SK-N-SH treated with all-trans-retinoic acid at 6 μM for 48 hours (cell line): ENCODE measurements at regions not wholly inside any gene's neighbourhood (a gene's known extent, or its start where the extent isn't known, plus 50 kb on each side); places are given as distances from the start of the nearest gene placed in this dataset.

ENCODE experiments used
- ATAC-seq: fragments of 200-7000 bp; cut with Tn5 transposase; 3 replicates; pipeline ENCODE4 v1.9.1; 2020; ENCODE audit warnings: mild to moderate bottlenecking, moderate library complexity
- ARNTL ChIP-seq: fragments of 450-650 bp; formaldehyde crosslinking; IDR thresholded peaks from 2 replicates; pipeline ENCODE4 v1.5.0; 2020; ENCODE audit warnings: low read depth, mild to moderate bottlenecking, moderate library complexity, borderline replicate concordance
- BACH2 ChIP-seq: fragments of 250-450 bp; sonication (Bioruptor Pico); IDR thresholded peaks from 2 replicates; pipeline ENCODE4 v1.9.0; 2021; ENCODE audit warnings: mild to moderate bottlenecking, borderline replicate concordance
- CREB5 ChIP-seq: fragments of 250-450 bp; sonication (Bioruptor Pico); IDR thresholded peaks from 2 replicates; pipeline ENCODE4 v1.5.1; 2020; ENCODE audit warnings: low read depth, mild to moderate bottlenecking, moderate library complexity
- CSDC2 ChIP-seq: fragments of 250-450 bp; sonication (Bioruptor Pico); IDR thresholded peaks from 2 replicates; pipeline ENCODE4 v1.5.0; 2020; ENCODE audit warnings: mild to moderate bottlenecking, moderate library complexity
- CSRNP3 ChIP-seq: fragments of 250-450 bp; sonication (Bioruptor Pico); IDR thresholded peaks from 2 replicates; pipeline ENCODE4 v1.5.1; 2021; ENCODE audit warnings: mild to moderate bottlenecking, moderate library complexity
- ESRRG ChIP-seq: fragments of 250-450 bp; sonication (Bioruptor Pico); IDR thresholded peaks from 2 replicates; pipeline ENCODE4 v1.6.1; 2021; ENCODE audit warnings: mild to moderate bottlenecking
- GLIS3 ChIP-seq: fragments of 250-450 bp; sonication (Bioruptor Pico); IDR thresholded peaks from 2 replicates; pipeline ENCODE4 v1.5.0; 2020; ENCODE audit warnings: mild to moderate bottlenecking, moderate library complexity
- OSR1 ChIP-seq: fragments of 250-450 bp; sonication (Bioruptor Pico); IDR thresholded peaks from 2 replicates; pipeline ENCODE4 v1.8.0; 2022; ENCODE audit warnings: moderate library complexity, mild to moderate bottlenecking, inconsistent platforms
- PATZ1 ChIP-seq: fragments of 250-450 bp; sonication (Bioruptor Pico); IDR thresholded peaks from 2 replicates; pipeline ENCODE4 v1.8.0; 2020; ENCODE audit warnings: mild to moderate bottlenecking, moderate library complexity, borderline replicate concordance
- POU6F1 ChIP-seq: fragments of 250-450 bp; sonication (Bioruptor Pico); IDR thresholded peaks from 2 replicates; pipeline ENCODE4 v1.8.0; 2021; ENCODE audit warnings: low read depth, mild to moderate bottlenecking, moderate library complexity, borderline replicate concordance
- RARB ChIP-seq: fragments of 250-450 bp; sonication (Bioruptor Pico); IDR thresholded peaks from 2 replicates; pipeline ENCODE4 v1.8.0; 2021; ENCODE audit warnings: mild to moderate bottlenecking, moderate library complexity
- SNAI2 ChIP-seq: fragments of 250-450 bp; sonication (Bioruptor Pico); IDR thresholded peaks from 2 replicates; pipeline ENCODE4 v1.5.0; 2020; ENCODE audit warnings: mild to moderate bottlenecking, moderate library complexity
- TCF4 ChIP-seq: fragments of 250-450 bp; sonication (Bioruptor Pico); IDR thresholded peaks from 2 replicates; pipeline ENCODE4 v1.8.0; 2021; ENCODE audit warnings: mild to moderate bottlenecking, moderate library complexity, borderline replicate concordance
- TOX ChIP-seq: fragments of 250-450 bp; sonication (Bioruptor Pico); IDR thresholded peaks from 2 replicates; pipeline ENCODE4 v1.8.0; 2021; ENCODE audit warnings: mild to moderate bottlenecking, moderate library complexity, borderline replicate concordance
- TSHZ2 ChIP-seq: fragments of 250-450 bp; sonication (Bioruptor Pico); IDR thresholded peaks from 2 replicates; pipeline ENCODE4 v1.5.0; 2020; ENCODE audit warnings: mild to moderate bottlenecking, moderate library complexity
- ZC3H10 ChIP-seq: fragments of 250-450 bp; sonication (Bioruptor Pico); IDR thresholded peaks from 2 replicates; pipeline ENCODE4 v1.5.1; 2021; ENCODE audit warnings: mild to moderate bottlenecking, moderate library complexity
- ZFP3 ChIP-seq: fragments of 250-450 bp; sonication (Bioruptor Pico); IDR thresholded peaks from 2 replicates; pipeline ENCODE4 v1.5.0; 2020; ENCODE audit warnings: mild to moderate bottlenecking, moderate library complexity
- ZNF565 ChIP-seq: fragments of 450-650 bp; formaldehyde crosslinking; conservative IDR thresholded peaks from 2 replicates; pipeline ENCODE4 v1.5.0; 2020; ENCODE audit warnings: low read depth, mild to moderate bottlenecking, moderate library complexity
- ZNF70 ChIP-seq: fragments of 450-650 bp; formaldehyde crosslinking; IDR thresholded peaks from 2 replicates; pipeline ENCODE4 v1.5.0; 2020; ENCODE audit warnings: mild to moderate bottlenecking, moderate library complexity
- ZNF8 ChIP-seq: fragments of 450-650 bp; formaldehyde crosslinking; IDR thresholded peaks from 2 replicates; pipeline ENCODE4 v1.5.0; 2020; ENCODE audit warnings: mild to moderate bottlenecking, moderate library complexity

- no peak for TF ChIP-seq ZNF8 (CRISPR knock-in tag)
- TF ChIP-seq, all 23 proteins: peak for 0
- no peak for ATAC-seq
Measured at GRCh38 chr20:22373164-22373895, 211.0 kb downstream of the FOXA2 start.

- TF ChIP-seq CSRNP3 (CRISPR knock-in tag) (no peak), BACH2 (CRISPR knock-in tag) (no peak), ZNF565 (CRISPR knock-in tag) (no peak), OSR1 (CRISPR knock-in tag) (no peak), GLIS3 (CRISPR knock-in tag) (no peak), ESRRG (no peak), ZFP3 (CRISPR knock-in tag) (no peak), ZC3H10 (CRISPR knock-in tag) (no peak), CREB5 (CRISPR knock-in tag) (no peak), POU6F1 (CRISPR knock-in tag) (no peak), TCF4 (CRISPR knock-in tag) (no peak), ZNF8 (CRISPR knock-in tag) (no peak), RARB (CRISPR knock-in tag) (no peak), TOX (CRISPR knock-in tag) (no peak), CSDC2 (CRISPR knock-in tag) (no peak), TSHZ2 (CRISPR knock-in tag) (no peak), ARNTL (CRISPR knock-in tag) (no peak)
- ATAC-seq, result no peak
Measured at GRCh38 chr20:22371843-22372242, 212.5 kb downstream of the FOXA2 start.

- no peak for ATAC-seq
- TF ChIP-seq CREB5 (CRISPR knock-in tag) (no peak), ZNF8 (CRISPR knock-in tag) (no peak), CSDC2 (CRISPR knock-in tag) (no peak), ZNF565 (CRISPR knock-in tag) (no peak), ZNF70 (CRISPR knock-in tag) (no peak), SNAI2 (CRISPR knock-in tag) (no peak), PATZ1 (CRISPR knock-in tag) (no peak), RARB (CRISPR knock-in tag) (no peak), BACH2 (CRISPR knock-in tag) (no peak), TCF4 (CRISPR knock-in tag) (no peak)
- TF ChIP-seq, all 23 proteins: peak for 0
Measured at GRCh38 chr20:22370137-22370536, 214.2 kb downstream of the FOXA2 start.
